ENCODE measurements at regions not wholly inside any gene's neighbourhood (a gene's known extent, or its start where the extent isn't known, plus 50 kb on each side); places are given as distances from the start of the nearest gene placed in this dataset.

- H3K27me3 Mint-ChIP-seq (ENCODE audit: unreplicated experiment) = no peaks in the 10 kb centered on the region
- no peak overlapping the region for H3K27ac Mint-ChIP-seq (ENCODE audit: unreplicated experiment)
- H3K4me3 Mint-ChIP-seq (ENCODE audit: unreplicated experiment) = no peak overlapping the region
- no peaks in the 10 kb centered on the region for H3K4me1 Mint-ChIP-seq (ENCODE audit: low read depth, unreplicated experiment)
- peaks cover 6% of the 10 kb centered on the region for H3K9me3 Mint-ChIP-seq (ENCODE audit: unreplicated experiment)
- no peak for TF ChIP-seq CTCF (IDR thresholded peaks at IDR 0.05; ENCODE audit: partially characterized antibody, unreplicated experiment)
- no peaks in the 10 kb centered on the region for H3K36me3 Mint-ChIP-seq (ENCODE audit: unreplicated experiment)
- no peak for DNase-seq
Observed at GRCh38 chr16:8358937-8359336, 231.4 kb downstream of the TMEM114 start.

GRCh38 chr16:8355675-8356074, 234.6 kb downstream of the TMEM114 start:
- H3K4me3 Mint-ChIP-seq (ENCODE audit: unreplicated experiment) = no peak overlapping the region
- peaks cover 4% of the 10 kb centered on the region for H3K9me3 Mint-ChIP-seq (ENCODE audit: unreplicated experiment)
- H3K27me3 Mint-ChIP-seq (ENCODE audit: unreplicated experiment) = peaks cover 2% of the 10 kb centered on the region
- no peaks in the 10 kb centered on the region for H3K4me1 Mint-ChIP-seq (ENCODE audit: low read depth, unreplicated experiment)
- no peak overlapping the region for H3K27ac Mint-ChIP-seq (ENCODE audit: unreplicated experiment)
- no peak for DNase-seq
- H3K36me3 Mint-ChIP-seq (ENCODE audit: unreplicated experiment) = no peaks in the 10 kb centered on the region
- no peak for TF ChIP-seq CTCF (IDR thresholded peaks at IDR 0.05; ENCODE audit: partially characterized antibody, unreplicated experiment)

GRCh38 chr16:8346294-8346693, 244.0 kb downstream of the TMEM114 start:
- Mint-ChIP-seq H3K4me1 (ENCODE audit: low read depth, unreplicated experiment) (no peaks in the 10 kb centered on the region), H3K36me3 (ENCODE audit: unreplicated experiment) (no peaks in the 10 kb centered on the region), H3K27me3 (ENCODE audit: unreplicated experiment) (no peaks in the 10 kb centered on the region), H3K9me3 (ENCODE audit: unreplicated experiment) (peaks cover 2% of the 10 kb centered on the region), H3K4me3 (ENCODE audit: unreplicated experiment) (no peak overlapping the region), H3K27ac (ENCODE audit: unreplicated experiment) (no peak overlapping the region)
- no peak for TF ChIP-seq CTCF (IDR thresholded peaks at IDR 0.05; ENCODE audit: partially characterized antibody, unreplicated experiment)
- DNase-seq = no peak

- DNase-seq = no peak
- Mint-ChIP-seq H3K4me3 (ENCODE audit: unreplicated experiment) (no peak overlapping the region), H3K36me3 (ENCODE audit: unreplicated experiment) (peaks cover 2% of the 10 kb centered on the region), H3K27me3 (ENCODE audit: unreplicated experiment) (no peaks in the 10 kb centered on the region), H3K4me1 (ENCODE audit: low read depth, unreplicated experiment) (no peaks in the 10 kb centered on the region), H3K27ac (ENCODE audit: unreplicated experiment) (no peak overlapping the region), H3K9me3 (ENCODE audit: unreplicated experiment) (peaks cover 2% of the 10 kb centered on the region)
- TF ChIP-seq CTCF (IDR thresholded peaks at IDR 0.05; ENCODE audit: partially characterized antibody, unreplicated experiment) = no peak
Observed at GRCh38 chr16:8342276-8342675, 248.0 kb downstream of the TMEM114 start.

GRCh38 chr16:8330761-8331160, 259.6 kb downstream of the TMEM114 start:
- H3K4me3 Mint-ChIP-seq (ENCODE audit: unreplicated experiment) = no peak overlapping the region
- H3K27ac Mint-ChIP-seq (ENCODE audit: unreplicated experiment) = no peak overlapping the region
- peaks cover 6% of the 10 kb centered on the region for H3K9me3 Mint-ChIP-seq (ENCODE audit: unreplicated experiment)
- peaks cover 2% of the 10 kb centered on the region for H3K27me3 Mint-ChIP-seq (ENCODE audit: unreplicated experiment)
- no peak for DNase-seq
- no peak for TF ChIP-seq CTCF (IDR thresholded peaks at IDR 0.05; ENCODE audit: partially characterized antibody, unreplicated experiment)
- no peaks in the 10 kb centered on the region for H3K4me1 Mint-ChIP-seq (ENCODE audit: low read depth, unreplicated experiment)
- no peaks in the 10 kb centered on the region for H3K36me3 Mint-ChIP-seq (ENCODE audit: unreplicated experiment)

All from glutamatergic neuron (in vitro differentiated cells).